Astrocyte of the spinal cord (primary cell): ENCODE measurements at regions not wholly inside any gene's neighbourhood (a gene's known extent, or its start where the extent isn't known, plus 50 kb on each side); places are given as distances from the start of the nearest gene placed in this dataset.

Source experiments
- DNase-seq: peaks from one replicate; pipeline ENCODE4 v3.0.0; 2011; ENCODE audit warnings: low read depth, low spot score
- H3K4me3 ChIP-seq: 2 replicates; pipeline ENCODE4 v1.5.1; 2011; ENCODE audit warnings: low read depth, mild to moderate bottlenecking, low read length, moderate library complexity
- CTCF ChIP-seq: IDR thresholded peaks from 2 replicates; pipeline ENCODE4 v1.5.1; 2012; ENCODE audit warnings: low read depth, mild to moderate bottlenecking, low read length, inconsistent platforms
- in situ Hi-C: cut with HindIII; loops from 2 replicates; pipeline ENCODE4 v1.10.0; 2017; ENCODE audit warnings: low sequenced_read_pairs

GRCh38 chr12:75727577-75727976, 216.2 kb upstream of the KRR1 start:
- no peak for DNase-seq
- no peak overlapping the region for H3K4me3 ChIP-seq
- no peak for TF ChIP-seq CTCF
- in situ Hi-C loops = no loop called here

- peak; percentile 75 for DNase-seq
- in situ Hi-C loops = no loop called here
- no peak overlapping the region for H3K4me3 ChIP-seq
- TF ChIP-seq CTCF = peak; percentile 5
These were observed 214.2 kb upstream of the KRR1 start for GRCh38 chr12:75725521-75726111.

- in situ Hi-C loops = no loop called here
- peak; percentile 90 for DNase-seq
- TF ChIP-seq CTCF = no peak
- H3K4me3 ChIP-seq = no peak overlapping the region
These were observed 213.5 kb upstream of the KRR1 start for GRCh38 chr12:75724928-75725312.

GRCh38 chr12:75724307-75724927, 213.0 kb upstream of the KRR1 start:
- no peak overlapping the region for H3K4me3 ChIP-seq
- no peak for TF ChIP-seq CTCF
- DNase-seq = no peak
- in situ Hi-C loops = no loop called here

- no peak overlapping the region for H3K4me3 ChIP-seq
- no peak for TF ChIP-seq CTCF
- in situ Hi-C loops = no loop called here
- DNase-seq = peak; percentile 95
These were observed 211.3 kb upstream of the KRR1 start for GRCh38 chr12:75722714-75723200.

GRCh38 chr12:75721796-75722195, 210.4 kb upstream of the KRR1 start:
- H3K4me3 ChIP-seq = no peak overlapping the region
- in situ Hi-C loops = no loop called here
- TF ChIP-seq CTCF = no peak
- peak; percentile 23 for DNase-seq
